ENCODE measurements at regions not wholly inside any gene's neighbourhood (a gene's known extent, or its start where the extent isn't known, plus 50 kb on each side); places are given as distances from the start of the nearest gene placed in this dataset.

- no peak for FAIRE-seq
Observed at GRCh38 chrX:91079342-91080114, 355.1 kb upstream of the PABPC5 start.

DNA sequence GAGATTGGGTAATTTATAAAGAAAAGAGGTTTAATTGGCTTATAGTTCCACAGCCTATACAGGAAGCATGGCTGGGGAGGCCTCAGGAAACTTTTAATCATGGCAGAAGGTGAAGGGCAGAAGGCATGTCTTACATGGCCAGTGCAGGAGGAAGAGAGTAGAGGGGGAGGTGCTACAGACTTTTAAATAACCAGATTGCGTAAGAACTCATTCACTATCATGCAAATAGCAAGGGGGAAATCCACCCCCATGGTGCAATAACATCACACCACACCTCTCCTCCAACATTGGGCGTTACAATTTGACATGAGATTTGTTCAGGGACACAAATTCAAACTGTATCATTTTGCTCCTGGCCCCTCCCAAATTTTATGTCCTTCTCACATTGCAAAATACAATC, 353.8 kb upstream of the PABPC5 start:
- TF ChIP-seq, protein P1, sequence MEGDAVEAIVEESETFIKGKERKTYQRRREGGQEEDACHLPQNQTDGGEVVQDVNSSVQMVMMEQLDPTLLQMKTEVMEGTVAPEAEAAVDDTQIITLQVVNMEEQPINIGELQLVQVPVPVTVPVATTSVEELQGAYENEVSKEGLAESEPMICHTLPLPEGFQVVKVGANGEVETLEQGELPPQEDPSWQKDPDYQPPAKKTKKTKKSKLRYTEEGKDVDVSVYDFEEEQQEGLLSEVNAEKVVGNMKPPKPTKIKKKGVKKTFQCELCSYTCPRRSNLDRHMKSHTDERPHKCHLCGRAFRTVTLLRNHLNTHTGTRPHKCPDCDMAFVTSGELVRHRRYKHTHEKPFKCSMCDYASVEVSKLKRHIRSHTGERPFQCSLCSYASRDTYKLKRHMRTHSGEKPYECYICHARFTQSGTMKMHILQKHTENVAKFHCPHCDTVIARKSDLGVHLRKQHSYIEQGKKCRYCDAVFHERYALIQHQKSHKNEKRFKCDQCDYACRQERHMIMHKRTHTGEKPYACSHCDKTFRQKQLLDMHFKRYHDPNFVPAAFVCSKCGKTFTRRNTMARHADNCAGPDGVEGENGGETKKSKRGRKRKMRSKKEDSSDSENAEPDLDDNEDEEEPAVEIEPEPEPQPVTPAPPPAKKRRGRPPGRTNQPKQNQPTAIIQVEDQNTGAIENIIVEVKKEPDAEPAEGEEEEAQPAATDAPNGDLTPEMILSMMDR (IDR thresholded peaks at IDR 0.05; ENCODE audit: insufficient read depth, low read length, severe bottlenecking) = no peak
- FAIRE-seq (no peak), DNase-seq (ENCODE audit: low read depth) (no peak)

More at GRCh38 chrX:91079342-91080114, 355.1 kb upstream of the PABPC5 start:
- DNase-seq (ENCODE audit: low read depth) = peak; percentile 15
- no peak overlapping the region for H3K4me3 ChIP-seq (ENCODE audit: low read depth, low read length)
- no peaks in the 10 kb centered on the region for H3K27me3 ChIP-seq (ENCODE audit: control insufficient read depth, insufficient read depth, low read length)
- H3K36me3 ChIP-seq (ENCODE audit: control insufficient read depth, insufficient read depth, low read length) = no peaks in the 10 kb centered on the region
- TF ChIP-seq, protein P1 (IDR thresholded peaks at IDR 0.05; ENCODE audit: insufficient read depth, low read length, severe bottlenecking) = no peak

GRCh38 chrX:91081873-91082272, 352.8 kb upstream of the PABPC5 start:
- TF ChIP-seq, protein P1 (IDR thresholded peaks at IDR 0.05; ENCODE audit: insufficient read depth, low read length, severe bottlenecking) = no peak
- no peak for FAIRE-seq
- Histone ChIP-seq H3K36me3 (ENCODE audit: control insufficient read depth, insufficient read depth, low read length) (no peaks in the 10 kb centered on the region), H3K27me3 (ENCODE audit: control insufficient read depth, insufficient read depth, low read length) (no peaks in the 10 kb centered on the region), H3K4me3 (ENCODE audit: low read depth, low read length) (no peak overlapping the region)
- DNase-seq (ENCODE audit: low read depth) = no peak

More for the DNA sequence above, 353.8 kb upstream of the PABPC5 start:
- Histone ChIP-seq H3K27me3 (ENCODE audit: control insufficient read depth, insufficient read depth, low read length) (no peaks in the 10 kb centered on the region), H3K4me3 (ENCODE audit: low read depth, low read length) (no peak overlapping the region), H3K36me3 (ENCODE audit: control insufficient read depth, insufficient read depth, low read length) (no peaks in the 10 kb centered on the region)

GRCh38 chrX:91108761-91109160, 325.9 kb upstream of the PABPC5 start:
- H3K4me3 ChIP-seq (ENCODE audit: low read depth, low read length) = no peak overlapping the region
- TF ChIP-seq, protein P1 (IDR thresholded peaks at IDR 0.05; ENCODE audit: insufficient read depth, low read length, severe bottlenecking) = no peak
- H3K36me3 ChIP-seq (ENCODE audit: control insufficient read depth, insufficient read depth, low read length) = no peaks in the 10 kb centered on the region
- DNase-seq (ENCODE audit: low read depth) (no peak), FAIRE-seq (no peak)
- H3K27me3 ChIP-seq (ENCODE audit: control insufficient read depth, insufficient read depth, low read length) = no peaks in the 10 kb centered on the region

GRCh38 chrX:91122151-91122694, 312.4 kb upstream of the PABPC5 start:
- no peaks in the 10 kb centered on the region for H3K27me3 ChIP-seq (ENCODE audit: control insufficient read depth, insufficient read depth, low read length)
- TF ChIP-seq, protein P1 (IDR thresholded peaks at IDR 0.05; ENCODE audit: insufficient read depth, low read length, severe bottlenecking) = no peak
- H3K36me3 ChIP-seq (ENCODE audit: control insufficient read depth, insufficient read depth, low read length) = no peaks in the 10 kb centered on the region
- DNase-seq (ENCODE audit: low read depth) (no peak), FAIRE-seq (no peak)
- H3K4me3 ChIP-seq (ENCODE audit: low read depth, low read length) = no peak overlapping the region

All from bronchial epithelial cell (primary cell).